HG03439 (cell line): ENCODE measurements at regions not wholly inside any gene's neighbourhood (a gene's known extent, or its start where the extent isn't known, plus 50 kb on each side); places are given as distances from the start of the nearest gene placed in this dataset.

ENCODE experiments used
- ATAC-seq: cut with Tn5 transposase; IDR thresholded peaks from one replicate; pipeline ENCODE4 v1.9.1; 2021; ENCODE audit warnings: mild to moderate bottlenecking, moderate library complexity; ENCODE audit not compliant: unreplicated experiment

DNA sequence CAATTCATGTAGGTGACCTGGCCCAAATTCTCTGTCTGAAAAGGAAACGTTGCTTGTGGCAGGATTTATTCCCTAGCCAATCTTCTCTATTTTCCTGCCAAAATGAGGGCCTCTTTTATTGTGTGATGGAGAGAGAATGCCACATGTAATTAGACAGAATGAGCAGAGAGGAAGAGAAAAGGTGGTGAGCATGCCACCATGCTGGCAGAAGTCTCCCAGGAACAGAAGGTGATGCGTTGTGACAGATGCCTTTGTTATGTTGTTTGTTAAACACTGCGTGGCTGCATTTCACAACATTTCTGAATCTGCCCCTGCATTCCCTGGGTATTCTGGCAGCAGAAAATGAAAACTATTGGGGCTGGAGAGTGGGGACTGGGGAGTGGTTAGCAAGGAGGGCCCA lies 577.6 kb downstream of the TLR4 start:
- ATAC-seq, result no peak

DNA sequence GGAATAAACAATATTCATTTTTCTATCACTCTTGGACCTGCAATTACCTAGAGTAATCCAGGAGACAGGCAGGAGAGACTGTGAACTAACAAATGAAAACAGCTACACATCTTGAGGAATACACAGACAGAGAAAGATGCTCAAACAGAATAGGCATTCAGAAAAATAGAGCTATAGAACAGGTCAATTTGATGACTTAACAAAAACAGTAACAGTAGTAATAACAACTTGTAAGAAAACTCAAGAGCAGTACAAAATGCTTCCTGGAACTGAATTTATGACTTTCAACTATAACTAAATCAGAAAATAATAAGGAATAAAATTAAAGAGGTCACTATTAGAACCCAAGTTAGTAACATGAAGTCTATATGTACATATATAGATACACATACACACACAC lies 579.3 kb downstream of the TLR4 start:
- no peak for ATAC-seq

DNA sequence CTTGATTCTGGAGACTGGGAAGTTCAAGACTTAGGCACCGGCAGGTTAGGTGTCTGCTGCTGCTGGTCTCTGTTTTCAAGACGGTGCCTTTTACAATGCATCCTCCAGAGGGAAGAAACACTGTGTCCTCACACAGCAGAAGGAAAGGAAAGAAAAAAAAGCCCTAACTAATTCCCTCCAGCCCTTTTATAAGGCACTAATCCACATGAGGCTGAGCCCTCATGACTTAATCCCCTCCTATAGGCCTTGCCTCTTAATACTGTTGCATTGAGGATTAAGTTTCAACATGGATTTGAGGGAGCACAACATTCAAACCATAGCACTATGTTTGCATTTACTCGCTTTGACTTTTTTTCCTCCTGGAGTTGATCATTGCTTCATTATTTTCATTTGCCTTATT lies 585.9 kb downstream of the TLR4 start:
- no peak for ATAC-seq

DNA sequence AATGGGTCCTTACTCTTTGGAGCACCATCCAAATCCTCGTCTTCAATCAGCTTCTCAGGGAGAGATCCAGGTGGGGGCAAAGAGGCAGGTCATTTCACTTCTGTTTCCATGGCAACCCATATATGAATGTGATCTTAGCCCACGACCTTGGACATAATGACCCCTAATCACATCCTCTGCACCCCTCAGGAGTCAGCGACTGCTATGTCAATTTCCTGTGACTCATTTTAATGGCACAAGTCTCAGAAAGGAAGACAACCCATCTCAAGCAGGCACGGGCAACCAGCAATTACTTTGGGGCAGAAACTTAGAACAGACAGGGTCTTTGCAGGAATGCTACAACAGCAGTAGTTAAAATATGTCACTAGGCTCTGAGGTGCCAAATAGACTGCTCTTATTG lies 591.2 kb downstream of the TLR4 start:
- no peak for ATAC-seq

DNA sequence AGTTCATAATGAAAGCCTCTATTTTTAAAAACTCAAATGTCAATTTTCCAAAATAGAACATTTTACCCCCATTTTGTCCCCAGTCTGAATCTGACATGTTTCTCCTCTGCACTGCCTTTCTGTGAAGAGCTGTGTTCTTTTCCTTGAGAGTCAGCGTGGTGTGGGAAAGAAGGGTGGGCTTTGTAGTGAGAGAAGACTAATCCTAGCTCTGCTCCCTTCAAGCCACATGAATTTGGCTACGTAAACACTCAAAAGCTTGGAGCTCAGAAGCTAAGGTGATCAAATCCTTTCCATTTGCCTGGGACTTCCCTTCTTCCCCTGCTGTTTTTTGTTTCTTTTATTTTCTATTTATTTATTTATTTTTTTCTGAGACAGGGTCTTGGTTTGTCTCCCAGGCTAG lies 598.5 kb downstream of the TLR4 start:
- ATAC-seq, result no peak

DNA sequence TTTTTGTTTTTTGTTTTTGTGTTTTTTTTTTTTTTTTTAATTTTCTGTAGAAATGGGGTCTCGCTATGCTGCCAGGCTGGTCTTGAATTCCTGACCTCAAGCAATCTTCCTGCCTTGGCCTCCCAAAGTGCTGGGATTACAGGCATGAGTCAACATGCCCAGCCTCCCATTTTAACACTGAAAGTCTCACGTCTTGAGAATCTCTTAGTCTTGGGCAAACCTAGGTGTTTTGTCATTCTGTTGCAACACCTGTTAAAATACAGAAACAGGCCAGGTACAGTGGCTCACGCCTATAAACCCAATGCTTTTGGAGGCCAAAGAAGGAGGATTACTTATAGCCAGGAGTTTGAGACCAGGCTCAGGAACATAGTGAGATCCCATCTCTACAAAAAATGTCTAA lies 599.0 kb downstream of the TLR4 start:
- ATAC-seq, result no peak

DNA sequence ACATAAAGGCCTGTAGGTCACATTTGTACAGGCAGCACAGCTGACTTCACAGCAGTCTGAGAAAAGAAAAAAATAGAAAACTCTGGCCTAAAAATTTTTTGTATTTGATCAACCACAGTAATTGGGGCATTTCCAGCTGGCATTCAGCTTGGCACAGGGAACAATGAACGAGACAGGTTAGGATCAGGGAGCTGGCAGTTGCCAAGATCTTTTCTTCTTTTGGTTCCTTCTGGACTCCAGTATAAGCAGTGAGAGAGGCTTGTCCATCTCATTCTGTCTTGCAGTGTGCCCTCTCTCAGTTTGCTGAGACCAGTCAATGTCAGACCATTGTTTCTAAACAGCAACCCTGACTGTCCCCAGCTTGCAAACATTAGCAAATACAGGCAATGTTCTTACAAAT lies 601.1 kb downstream of the TLR4 start:
- ATAC-seq, result no peak

DNA sequence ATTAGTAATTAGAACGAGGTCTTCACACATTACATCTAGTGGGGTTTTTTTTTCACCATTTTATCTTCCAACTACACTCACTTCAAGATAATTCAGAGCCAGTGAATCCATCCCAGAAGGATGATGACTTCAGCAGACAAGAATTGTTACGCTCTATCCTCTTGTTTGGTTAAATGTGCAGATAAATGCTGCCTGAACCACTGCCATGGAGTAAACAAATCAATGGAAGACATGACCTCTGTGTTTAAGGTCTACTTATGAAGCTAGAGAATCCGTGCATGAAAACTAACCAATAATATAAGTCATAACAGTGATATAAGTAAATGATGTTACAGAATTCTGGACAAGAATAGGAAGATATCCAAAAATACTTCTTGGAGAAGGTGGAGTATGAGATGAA lies 602.6 kb downstream of the TLR4 start:
- ATAC-seq, result no peak

DNA sequence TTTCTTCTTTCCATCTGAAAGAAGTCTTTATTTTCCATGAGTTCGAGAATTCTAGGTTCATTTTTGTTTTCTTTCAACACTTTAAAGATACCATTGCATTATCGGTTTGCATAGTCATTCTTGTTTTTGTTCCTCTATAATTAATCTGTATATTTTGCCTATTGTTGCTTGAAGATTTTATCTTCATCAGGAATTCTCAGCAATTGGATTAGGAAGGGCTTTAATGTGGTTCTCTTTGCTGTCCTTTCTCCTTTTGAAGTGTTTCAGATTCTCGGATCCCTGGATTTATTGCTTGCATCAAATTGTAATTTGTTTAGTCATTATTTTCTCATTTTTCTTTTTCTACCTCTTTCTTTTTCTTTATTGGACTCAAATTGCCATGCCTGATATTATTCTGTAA lies 609.8 kb downstream of the TLR4 start:
- ATAC-seq, result no peak

DNA sequence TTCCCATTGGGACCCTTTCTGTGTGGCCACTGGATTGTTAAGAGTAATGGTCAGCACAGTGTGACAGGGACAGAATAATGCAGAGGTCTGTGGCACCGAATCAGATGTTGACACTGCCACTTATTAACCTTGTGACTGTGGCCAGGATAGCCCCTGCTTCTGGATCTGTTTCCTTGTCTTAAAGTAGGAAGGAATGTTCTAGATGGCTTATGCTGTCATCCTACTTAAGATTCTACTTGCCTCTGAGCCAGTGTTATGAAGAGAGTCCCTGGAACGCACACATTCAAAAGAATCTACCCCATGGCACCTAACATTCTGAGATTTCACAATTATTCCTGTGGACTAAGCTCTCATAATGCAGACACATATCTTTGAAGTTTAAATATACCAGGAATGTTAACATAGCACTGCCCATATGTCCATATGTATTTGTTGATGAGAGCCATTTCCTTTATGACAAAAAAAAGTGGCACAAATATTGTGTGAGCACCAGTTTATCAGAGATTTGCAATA lies 612.7 kb downstream of the TLR4 start:
- no peak for ATAC-seq

DNA sequence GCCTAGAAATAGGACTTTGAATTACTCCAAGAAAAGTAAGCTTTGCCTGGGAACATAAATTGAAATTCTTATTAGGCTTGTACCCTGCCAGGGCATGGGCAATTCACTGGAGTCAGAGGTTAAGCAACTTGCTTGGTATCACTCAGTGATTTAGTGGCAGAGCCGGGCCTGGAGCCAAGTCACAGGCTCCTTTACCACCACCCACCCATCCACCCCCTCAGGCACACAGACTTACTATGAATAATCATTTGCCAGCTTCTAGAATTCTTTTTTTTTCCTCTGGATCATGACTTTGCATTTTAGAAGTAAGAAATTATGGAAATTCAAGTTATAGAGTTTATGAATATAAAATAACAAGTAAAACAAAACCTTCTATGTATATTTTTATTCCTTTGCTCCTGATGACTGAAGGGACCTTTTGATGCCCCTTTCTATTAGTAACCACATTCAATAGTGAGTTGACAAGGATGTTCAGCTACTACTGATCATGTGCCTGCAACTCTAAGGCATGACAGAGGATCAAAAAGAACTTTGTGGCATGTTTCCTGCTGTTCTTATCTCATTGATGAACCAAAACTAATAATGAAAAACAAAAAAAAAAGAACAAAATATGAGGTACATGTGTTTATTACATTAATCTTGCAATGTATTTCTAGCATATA lies 614.7 kb downstream of the TLR4 start:
- no peak for ATAC-seq

DNA sequence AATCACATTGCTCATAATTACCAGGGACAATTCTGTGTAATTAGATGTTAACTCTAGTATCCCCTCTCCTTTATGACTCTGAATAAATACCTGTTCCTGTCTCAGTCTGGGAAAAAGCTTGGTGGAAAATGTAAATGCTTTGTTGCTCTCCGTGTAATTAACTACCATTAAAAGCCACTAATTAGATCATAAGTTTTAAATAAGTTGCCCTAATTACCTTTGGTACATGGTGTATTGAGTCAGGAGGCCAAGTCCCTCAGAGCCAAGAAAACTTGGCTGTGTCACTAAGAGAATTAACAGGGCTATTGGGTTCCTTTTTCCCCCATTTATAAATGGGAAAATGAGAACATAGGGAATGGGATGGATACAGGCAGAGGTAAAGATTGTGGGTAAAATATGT lies 617.6 kb downstream of the TLR4 start:
- no peak for ATAC-seq

DNA sequence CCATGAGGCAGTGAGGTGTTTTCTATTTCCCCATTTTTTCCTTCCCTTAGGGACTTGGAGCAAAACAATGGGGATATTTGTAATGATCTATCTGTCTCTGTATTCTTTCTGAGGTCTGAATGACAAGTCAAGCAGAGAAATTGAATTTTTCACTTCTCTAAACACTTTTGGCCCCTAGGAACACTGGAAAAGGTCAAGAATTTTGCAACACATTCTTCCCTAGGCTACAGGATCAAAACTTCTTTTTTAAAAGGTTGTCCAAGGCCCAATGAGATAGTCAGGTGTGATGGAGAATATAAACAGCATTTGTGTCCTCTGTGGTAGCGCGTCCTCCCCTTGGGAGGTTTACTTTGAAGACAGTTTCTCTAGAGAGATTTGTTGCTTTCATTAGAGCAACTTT lies 620.5 kb downstream of the TLR4 start:
- no peak for ATAC-seq

DNA sequence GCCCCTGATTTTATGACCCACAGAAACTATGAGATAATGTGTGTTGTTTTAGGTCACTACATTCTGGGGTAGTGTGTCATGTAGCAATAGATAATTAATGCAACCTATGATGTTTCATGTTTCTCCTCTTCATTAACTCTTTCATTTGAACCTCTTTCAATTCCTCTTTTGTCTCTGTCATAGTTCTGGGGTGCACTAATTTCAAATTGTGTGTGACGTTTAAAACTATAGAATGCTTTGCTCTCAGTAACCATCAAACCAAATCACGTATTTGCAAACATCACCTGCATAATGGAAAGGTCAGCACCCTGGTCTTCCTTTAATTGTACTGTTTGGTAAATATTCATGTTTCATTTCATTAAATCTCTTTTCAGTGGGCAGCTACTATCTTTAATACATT lies 621.6 kb downstream of the TLR4 start:
- ATAC-seq, result no peak

DNA sequence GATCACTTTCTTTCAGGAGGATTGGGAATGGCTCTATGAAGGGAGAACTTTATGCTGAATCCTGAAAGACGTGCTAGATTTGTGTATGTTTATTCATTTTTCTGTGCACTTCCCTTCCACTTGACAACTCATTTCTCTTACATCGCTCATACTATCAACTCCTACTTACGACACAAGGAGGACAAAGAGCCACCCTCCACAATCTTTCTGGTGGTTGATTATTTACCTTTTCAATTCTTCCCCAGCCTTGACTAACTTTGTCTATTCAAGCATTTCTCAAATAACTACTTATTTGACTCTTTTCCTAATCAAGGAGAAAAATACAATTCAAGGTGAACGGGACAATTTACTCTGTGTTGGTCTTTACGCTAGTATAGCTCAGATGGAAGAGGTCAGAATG lies 622.1 kb downstream of the TLR4 start:
- no peak for ATAC-seq

DNA sequence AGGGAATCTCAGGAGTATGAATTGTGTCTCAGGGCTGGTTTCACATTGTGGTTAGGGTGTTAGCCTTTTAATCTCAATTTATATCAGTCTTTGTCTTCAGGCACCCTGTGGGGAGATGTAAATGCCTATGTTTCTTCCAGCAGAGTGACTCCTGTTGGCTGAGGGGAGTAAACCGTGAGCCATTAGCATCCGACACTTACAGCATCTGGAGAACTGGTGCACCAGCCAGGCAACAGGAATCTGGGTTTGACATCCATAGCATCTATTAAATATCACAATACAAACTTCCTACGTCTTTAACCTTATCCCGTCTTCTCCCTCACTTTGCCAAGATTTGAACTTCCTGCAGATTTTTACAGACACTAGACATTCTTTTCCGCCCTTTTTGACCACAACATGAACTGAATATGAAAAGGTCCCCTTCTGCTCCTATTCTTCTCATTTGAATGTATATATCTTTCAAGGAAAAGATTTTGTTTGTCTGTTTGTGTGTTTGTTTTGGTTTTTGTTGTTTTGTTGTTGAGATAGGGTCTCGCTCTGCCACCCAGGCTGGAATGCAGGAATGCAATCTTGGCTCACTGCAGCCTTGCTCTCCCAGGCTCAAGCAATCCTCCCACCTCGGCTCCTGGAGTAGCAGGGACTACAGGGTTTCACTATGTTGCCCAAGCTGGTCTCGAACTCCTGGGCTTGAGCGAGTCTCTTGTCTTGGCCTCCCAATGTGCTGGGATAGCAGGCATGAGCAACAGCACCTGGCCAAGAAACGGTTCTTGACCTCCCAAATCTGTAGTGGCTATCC lies 626.2 kb downstream of the TLR4 start:
- no peak for ATAC-seq

DNA sequence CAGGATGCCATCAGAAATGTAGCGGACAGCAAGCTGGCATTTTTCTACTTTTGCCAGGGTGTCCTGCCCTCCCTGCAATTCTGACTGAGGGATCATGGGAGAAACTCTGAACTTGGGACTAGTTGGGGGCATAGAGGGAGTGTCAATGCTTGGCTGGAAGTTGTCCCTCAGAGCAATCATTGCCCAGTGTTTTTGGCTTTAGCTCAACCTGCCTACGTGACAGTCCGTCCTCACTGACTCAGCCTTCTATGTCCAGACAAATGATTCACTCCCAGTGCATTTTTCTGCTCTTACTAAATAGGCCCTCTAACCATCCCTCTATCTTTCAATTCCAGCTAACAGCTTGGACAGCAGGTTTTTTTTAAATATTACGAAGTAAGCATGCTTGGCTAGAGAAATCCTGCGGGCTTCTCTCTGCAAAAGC lies 627.4 kb downstream of the TLR4 start:
- no peak for ATAC-seq

DNA sequence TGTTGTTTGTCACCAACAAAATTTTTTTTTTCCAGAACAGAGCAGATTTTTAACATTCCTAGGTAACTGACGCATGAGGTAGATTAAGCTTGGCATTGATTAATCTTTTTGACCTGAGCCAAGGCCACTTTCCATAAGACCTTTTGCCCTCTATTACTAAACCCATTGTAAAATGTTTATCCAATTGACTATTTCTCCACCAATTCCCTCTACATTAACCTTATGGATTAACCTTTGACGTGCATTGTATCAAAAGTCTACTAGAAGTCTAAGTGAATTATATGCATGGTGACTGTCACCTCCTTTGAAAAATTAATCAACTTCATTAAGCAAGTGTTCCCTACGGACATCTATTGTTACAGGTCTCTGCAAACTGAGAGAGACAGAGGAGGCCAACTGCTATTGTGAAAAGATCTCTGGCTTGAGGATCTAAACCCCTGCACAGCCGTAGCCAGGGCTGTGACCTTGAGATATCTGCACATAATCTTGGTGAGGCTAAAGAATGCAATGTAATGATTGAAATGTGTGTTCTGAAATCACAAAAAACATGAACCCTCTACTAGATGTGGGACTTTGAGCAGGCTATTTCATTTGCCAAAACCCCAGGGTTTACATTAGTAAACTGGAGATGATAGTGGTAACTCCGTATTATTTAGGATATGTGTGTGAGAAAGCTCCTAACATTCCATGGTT lies 632.2 kb downstream of the TLR4 start:
- ATAC-seq, result no peak

DNA sequence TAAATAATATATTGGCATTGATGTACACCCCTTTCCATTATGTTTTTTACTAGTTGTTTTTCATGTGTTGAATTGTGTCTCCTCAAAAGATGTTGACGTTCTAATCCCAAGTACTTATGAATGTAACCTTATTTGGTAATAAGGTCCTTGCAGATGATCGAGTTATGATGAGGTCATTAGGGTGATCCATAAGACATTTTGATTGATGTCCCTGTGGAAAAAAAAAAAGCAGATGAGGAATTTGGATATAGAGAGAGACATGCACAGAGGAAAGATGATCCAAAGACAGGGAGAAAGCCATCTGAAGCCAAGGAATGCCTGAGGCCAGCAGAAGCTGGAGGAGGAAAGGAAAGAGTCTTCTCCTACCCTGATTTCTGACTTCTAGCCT lies 632.7 kb downstream of the TLR4 start:
- ATAC-seq, result no peak

DNA sequence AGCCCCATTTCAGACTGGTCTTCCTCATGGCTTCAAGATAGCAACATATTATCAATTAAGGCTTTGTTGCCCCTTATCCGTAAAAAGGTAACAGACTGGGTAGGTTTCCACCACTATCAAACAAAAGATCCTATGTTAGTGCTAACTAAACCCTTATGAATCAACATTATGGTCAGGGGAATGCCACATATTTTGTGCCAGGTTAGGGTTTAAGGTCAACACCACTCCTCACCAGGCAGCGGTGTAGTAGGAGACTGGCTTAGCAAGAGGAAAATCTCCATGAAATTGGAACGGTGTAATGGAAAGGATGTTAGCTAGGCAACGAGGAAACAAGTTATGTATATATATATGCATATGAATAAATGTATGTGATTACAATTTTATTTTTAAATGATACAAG lies 655.8 kb downstream of the TLR4 start:
- ATAC-seq, result no peak

DNA sequence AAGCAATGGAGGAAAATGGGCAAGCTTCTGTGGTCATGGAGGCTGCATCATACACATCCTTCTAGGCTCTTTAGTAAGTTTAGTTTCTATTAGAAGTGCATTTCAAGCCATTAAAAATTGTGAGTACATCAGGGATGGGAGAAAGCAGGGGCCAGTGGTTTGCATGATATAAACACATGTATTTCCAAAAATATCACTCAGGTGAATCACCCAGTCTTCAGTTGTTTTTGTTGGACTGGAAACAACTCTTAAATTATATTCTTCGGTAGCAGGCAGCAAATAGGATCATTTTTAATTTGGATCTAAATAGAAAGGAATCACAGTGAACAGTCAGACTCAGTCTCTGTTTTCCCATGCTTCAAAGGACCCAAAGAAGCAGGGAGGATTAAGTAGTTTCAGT lies 657.9 kb downstream of the TLR4 start:
- ATAC-seq, result no peak

DNA sequence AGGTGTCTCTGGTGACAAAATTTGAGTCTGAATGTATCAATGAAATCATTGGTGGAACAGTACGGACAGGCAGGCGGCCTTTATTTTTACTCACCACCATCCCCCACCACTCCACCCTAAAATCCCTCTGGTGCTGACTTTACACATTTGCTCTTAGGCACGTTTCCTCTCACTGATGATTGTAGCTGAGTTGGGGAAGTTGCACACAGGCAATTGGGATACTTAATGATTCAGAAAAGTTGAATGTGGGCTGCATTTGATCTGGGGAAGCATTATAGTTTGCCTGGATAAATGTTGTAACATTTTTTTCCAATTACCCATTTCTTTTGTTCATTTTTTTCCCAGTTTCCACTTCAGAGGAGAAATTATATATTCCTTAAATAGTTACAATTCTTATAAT lies 658.4 kb downstream of the TLR4 start:
- ATAC-seq, result no peak
